COLO668 (cell line): ENCODE measurements at regions not wholly inside any gene's neighbourhood (a gene's known extent, or its start where the extent isn't known, plus 50 kb on each side); places are given as distances from the start of the nearest gene placed in this dataset.
A peak's percentile ranks its signal among the peaks of the same experiment; 100 is the strongest.

ENCODE experiments used
- DNase-seq: peaks from one replicate; lab custom pipeline; 2025; ENCODE audit not compliant: unreplicated experiment; lab: John Stamatoyannopoulos, UW

DNA sequence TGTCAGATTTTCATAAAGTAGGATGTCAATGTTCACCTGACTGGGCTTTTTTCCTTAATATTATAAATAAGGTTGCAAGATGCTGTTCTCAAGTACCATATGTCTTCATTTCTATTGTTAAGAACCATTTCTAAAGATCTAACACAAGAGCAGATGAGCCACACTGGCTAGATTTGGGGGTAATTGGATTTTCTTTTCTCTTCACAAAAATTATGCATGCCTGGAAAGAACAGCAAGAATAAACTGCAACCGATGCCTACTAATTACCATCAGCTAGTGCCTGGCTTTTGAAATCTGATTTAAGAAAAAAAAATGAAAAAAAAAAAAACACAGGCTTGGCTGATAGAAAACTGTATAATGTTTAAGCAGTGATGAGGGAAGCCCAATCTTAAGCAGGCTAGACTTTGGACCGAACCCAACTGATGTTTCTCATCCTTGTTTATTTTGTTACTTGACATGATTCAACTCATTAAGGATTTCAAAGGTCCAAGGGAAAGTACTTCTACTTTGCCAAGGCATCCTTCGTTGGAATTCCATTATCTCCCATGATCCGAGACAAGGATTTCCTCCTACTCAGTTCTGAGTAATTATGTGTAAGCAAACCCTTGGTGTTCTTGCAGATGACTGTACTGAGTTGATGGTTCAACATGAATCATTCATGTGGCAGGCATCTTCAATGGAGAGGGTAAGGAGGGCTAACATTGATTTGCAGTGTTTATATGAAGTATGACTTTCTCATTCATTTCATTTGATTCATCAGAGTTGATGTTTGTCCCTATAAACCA is 300.5 kb downstream of the SPRY2 start:
- DNase-seq = no peak

DNA sequence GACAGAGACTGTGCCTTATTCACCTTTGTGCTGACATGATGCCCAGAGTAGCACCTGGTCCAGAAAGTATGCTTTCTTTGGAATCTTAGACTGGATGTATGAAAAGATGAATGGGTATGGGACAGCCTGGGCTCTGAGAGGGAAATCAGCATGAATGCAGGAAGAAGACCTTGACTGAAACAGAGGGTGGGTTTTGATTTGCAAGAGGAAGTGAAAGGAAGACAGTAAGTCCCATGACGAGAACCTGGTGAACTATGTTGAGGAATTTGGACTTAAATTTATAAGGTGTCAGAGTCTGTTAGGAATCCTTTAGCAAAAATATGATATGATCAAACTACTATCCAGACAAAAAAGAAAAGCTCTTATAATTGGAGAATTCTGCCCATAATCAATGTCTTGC is 301.9 kb downstream of the SPRY2 start:
- DNase-seq = no peak

DNA sequence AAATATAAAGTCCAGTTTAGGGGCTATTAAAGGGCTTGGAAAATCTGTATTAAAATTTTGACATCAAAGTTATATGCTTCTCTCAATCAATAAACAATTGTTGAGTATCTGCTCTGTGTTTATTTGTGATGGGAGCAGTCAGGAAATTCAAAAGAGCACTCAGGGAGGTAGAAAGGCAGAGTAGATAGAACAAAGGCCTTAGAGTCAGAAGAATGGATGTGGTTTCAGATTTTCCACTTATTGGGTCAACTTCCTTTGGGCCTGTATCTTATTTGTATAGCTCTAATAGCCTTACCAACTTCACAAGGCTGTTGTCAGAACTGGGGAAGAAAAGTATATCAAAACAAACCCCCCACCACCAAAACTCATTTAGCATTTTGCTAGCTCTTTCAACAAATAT is 302.6 kb downstream of the SPRY2 start:
- no peak for DNase-seq

DNA sequence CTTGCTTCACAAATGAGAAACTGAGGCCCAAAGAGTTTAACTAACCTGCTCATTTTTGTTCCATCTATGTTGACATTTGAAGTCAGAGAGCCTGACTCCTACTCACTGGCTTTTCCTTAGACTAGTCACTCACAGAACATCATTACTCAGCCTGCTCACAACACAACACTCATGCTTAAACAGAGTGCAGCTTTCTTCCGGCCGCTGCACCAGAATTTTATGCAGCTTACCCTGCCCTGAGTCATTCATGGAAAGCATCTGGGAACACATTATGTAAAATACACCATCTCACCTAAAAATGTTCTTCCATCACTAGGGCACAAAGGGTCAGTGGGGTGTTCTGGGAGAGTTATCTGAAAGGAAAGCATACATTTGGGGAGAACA is 303.4 kb downstream of the SPRY2 start:
- no peak for DNase-seq

DNA sequence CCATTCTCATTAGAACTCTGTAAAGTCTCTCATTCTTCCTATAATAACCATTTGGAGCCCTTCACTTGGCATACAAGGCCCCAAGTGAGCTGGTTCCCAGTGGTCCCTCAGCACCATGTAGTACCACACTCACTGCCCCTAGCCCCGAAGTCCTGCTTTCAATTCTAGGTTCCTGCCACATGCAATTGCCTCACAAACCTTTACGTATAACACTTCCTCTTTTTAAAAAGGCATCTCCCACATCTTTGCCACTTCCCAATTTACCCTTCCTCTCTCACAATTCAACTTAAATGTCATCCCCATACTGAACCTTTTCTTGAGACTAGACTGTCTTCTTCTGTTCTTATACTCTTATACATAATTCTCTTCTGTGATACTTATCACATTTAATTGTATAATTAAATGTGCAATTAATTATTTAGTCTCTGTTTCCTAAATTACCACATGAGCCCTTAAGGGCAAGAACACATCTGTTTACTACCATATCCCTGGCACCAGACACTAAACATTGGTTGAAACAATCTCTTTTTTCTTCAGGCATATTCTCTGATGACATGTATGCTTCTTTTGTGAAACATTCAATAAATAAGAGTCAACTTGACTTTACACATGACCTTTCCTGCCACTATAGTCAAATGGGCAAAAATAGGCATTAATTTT is 304.0 kb downstream of the SPRY2 start:
- DNase-seq = no peak

DNA sequence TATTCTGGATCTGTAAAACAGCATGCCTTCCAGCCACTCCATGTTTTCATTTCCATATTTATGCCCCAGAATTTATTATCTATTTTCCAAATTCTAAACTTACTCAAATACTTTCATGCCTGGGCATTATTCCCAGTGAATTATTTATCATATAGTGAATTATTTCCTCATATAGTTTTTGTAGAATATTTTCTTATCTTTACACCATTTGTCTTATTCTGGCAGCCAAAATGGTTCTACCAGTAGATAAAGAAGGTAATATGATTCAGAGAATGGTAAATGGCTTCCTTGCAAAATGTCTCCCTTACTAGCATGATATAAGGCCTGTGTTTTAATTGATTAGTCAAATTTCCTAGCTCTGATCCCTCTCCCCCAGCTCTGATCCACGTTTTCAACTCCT is 305.8 kb downstream of the SPRY2 start:
- no peak for DNase-seq

DNA sequence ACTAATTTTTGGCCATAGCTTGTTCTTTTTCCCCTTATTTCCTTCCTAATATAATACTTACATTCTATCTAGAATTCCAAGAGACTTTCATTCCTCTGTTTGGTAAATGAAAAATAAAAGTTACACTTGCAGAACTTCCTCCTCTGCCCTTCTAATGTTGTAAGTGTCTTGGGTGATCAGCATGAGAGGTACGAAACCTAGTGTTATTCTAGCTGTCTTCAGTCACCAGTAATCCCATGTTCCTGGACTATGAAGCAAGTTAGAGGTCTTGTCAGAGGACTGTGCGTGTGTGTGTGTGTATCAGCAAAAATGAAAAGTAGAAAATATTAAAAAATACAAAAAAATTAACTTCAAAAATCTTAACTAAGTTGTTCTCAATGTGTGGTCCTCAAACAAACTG is 307.0 kb downstream of the SPRY2 start:
- no peak for DNase-seq

DNA sequence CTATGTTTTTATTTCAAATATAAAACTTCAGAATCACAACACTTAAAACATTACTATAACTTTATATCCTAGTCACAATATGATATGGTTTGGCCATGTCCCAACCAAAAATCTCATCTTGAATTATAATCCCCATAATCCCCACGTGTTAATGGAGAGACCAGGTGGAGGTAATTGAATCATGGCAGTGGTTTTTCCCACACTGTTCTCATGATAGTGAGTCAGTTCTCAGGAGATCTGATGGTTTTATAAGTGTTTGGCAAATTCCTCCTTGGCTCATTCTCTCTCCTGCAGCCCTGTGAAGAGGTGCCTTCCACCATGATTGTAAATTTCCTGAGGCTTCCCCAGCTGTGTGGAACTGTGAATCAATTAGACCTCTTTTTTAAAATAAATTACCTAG is 307.6 kb downstream of the SPRY2 start:
- DNase-seq = no peak

DNA sequence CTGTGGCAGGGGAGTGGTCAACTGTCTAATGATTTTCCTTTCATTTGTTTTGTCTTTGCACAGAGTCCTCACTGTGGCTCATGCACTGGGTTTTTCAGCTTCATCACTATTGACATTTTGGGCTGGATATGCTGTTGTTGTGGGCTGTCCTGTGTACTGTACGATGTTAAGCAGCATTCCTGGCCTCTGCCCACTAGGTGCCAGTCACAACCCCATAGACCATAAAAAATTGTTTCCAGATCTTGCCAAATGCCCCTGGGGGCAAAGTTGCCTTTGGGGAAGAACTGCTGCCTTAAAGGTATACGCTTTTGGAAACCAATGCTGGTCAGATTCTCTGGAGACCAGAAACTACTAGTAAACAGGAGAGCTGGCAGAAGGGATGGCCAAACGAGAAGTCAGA is 310.4 kb downstream of the SPRY2 start:
- peak; percentile 55 for DNase-seq

DNA sequence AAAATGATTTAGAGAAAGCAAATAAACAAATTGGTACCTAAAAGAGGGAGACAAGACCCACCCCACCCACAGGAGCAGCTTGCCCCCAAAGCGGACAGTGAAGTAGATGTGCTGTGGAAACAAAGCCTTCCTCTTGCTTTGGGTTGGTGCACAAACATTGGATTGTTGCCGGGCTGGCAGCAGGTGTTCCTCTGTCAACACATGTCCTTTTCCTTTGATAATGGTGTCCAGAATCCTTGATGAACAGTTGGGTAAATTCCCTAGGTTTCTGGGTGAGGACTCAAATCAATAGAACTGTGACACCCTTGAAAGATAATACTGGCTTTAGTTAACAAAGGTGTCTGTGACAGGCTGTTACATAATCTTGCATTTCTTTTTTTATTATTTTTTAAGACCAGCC is 311.8 kb downstream of the SPRY2 start:
- DNase-seq = peak; percentile 91

DNA sequence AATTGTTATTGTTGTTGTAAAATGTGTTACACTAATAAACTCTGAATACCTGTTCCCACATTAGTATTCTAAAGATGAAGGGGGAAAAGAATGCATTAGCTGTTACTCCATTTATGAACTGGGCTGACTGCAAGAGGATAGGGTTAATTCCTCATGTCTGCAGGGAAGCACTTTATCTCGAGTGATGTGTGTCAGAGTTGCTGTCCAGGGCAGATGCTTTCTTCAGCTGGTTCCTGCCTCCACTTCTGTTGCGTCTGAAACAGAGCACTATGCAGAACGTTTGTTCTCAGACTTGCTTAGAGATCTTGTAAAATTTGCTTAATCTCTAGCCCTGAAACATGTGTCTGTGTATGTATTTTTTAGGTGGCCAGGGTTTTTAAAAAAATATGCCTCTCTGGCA is 318.8 kb downstream of the SPRY2 start:
- DNase-seq = no peak

DNA sequence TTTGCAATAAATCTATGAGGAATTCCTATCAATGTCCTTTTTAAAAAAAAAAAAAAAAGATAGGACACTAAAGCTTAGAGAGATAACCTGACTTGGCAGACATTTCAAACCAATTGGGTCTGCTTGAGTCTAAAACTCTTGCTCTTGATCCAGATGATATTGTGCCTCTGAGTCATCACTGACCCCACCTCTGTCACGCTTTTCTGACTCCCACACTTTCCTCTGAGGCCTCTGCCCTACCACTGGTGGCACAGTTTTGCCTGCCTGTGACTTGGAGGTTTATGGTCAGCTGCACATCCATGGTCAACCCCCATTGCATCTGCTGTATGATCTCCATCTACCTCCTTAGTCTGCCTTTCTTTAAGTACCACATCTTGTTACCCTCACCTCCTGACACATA is 328.7 kb downstream of the SPRY2 start:
- no peak for DNase-seq

DNA sequence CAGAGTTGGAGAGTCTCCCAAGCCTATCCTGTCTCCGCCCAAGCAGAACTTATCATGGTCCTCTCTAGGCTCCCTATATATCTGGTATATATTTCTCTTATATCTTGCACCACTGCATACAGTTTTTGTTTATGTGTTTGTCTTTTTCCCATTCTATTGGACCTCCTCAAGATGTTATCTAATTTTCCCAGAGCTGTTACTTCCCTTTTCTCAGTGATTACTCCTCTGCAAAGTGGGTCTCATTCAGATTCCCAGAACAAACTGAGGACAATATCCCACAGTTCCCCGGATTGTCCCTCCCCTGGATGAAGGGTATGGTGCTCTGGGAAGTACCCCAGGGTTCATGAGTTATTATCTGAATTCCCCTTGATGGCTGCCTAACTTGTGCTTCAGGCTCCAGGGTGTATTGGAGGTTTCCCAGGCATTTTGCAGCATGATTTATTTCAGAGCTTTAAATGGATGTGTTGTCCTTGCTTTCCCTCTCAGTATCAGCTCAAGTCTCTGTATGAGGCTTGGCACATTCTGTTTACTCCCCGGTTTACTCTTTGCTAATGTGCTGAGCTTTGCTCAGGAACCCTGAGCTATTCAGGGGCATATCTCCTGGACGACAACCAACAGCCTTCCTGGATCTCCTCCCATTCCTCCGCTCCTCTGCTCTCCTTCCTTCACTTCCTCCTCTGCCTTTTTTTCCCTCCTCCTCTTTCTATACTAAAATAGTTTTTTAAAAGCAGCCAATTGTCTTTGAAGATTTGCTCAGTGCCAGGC is 329.3 kb downstream of the SPRY2 start:
- no peak for DNase-seq

DNA sequence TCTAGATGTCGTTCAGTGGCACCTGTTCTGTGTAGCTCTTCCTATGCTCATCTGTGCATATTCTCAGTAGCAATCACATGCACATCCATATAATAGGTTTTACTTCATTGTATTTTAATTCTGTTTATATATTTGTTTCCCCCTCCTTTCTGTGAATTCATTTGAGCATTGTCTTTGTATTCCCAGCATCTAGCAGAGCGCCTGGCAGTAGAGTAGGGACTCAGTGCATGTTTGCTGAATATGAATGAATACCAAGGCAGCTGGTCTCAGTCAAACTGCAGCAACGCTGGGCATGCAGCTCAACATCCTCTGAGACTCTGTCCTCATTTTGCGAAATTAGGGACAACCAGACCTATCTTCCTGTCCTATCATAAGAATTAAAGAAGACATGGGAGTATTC is 330.1 kb downstream of the SPRY2 start:
- DNase-seq = no peak

DNA sequence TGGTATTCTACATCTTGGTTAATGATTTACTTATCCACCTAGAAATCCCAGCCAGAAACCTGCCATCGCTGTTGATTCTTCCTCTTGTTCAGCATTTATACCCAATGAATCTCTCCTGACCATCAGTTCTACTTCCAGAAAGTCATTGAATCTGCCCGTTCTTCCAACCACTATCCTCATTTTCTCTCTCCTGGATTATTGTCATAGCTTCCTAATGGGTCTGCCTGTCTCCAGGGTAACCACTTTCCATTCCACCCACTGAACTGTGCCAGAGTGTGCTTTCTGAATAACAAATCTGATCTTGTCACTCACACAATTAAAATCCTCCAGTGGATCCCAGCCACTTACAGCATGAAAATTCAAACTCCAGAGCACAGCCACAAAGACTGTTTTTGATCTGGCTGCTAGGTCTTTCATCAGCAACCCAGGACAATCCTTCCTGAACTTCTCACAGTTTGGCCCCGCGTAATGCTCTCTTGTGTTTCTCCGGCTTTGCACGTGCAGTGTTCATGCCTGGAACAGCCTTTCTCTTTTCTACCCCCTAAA is 330.6 kb downstream of the SPRY2 start:
- peak; percentile 54 for DNase-seq

DNA sequence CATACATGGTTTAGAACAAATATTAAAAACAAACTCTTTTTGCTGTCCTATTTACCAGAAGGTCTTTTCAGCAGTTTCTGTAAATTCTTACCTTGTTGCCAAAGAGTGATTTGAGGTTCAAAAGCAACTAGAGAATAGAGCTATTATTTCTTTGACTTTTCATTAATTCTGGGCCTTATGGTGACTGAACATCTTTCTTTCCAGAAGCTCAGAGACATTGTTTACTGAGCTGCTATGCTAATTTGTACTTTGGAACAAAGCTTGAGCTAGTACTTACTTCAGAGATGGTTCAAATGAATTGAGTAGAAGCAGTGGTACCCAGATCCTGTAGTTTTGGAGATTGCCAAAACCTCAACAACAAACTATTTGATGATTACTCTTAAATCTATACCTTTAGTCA is 331.2 kb downstream of the SPRY2 start:
- DNase-seq = no peak

DNA sequence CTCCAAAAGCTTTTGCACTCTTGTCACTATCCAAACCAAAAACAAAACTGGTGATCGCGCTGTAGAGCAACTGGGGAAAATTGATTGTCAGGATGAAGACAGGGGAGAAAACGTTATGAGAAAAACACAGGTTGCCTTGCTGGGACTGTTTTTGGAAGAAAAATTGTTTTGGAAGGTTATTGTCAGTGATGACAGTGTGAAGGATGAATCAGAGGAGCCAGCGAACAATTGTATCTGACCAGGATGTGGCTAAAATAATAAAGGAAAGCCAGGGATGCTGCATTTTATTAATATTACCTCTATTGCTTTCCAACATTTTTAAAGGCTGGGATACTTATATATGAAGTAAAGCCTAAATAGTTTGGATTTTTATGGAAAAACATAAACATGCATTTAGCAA is 334.0 kb downstream of the SPRY2 start:
- no peak for DNase-seq

DNA sequence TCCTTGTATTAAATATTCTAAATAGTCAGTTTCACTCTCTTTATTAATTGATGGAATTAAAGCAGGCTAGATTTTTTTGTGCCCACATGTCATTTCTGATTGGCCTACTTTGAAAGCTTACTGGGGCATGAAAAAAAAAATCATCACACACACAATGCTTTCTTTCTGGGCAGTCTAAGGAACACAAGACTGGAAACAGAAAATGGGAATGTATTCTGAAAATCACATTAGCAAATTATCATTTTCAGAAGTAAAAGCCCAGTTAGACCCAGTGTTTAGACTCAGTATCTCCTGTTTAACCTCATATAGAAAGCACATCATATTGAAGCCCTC is 339.4 kb downstream of the SPRY2 start:
- no peak for DNase-seq

DNA sequence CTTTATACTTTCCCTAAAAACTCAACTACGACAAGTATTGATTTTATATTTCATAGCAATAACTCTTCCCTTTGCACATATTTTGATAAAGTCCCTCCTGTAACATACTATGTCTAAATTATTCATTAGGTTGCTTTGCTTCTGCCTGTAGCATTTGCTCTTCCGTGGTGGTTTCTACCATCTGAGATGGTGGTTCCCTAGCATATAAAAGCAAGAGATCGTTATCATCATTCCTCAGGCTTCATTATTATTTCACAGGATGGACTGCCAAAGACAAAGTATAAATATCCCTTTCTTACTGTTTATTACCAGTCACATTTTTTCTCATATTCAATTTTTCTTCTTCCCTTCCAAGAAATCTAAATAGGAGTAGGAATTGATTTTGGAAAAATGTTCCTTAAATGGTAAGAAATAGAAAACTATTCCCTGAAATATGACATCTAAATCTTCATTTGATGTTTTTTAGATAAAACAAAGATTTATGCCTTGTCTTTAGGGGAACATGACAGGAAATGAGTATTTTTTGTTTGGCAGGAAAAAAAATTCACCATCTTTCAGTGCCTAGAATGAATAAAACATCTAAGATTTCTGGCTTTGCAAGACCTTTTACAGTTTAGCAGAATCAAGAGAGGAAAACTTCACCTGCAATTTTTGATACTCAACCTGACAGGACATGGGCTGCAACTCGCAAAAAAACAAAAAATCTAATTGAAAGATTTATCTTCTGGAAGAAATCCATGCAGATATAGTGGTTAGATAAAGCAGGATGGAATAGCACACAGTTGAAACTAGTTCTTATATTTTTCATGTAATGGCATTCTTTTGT is 340.0 kb downstream of the SPRY2 start:
- DNase-seq = no peak

DNA sequence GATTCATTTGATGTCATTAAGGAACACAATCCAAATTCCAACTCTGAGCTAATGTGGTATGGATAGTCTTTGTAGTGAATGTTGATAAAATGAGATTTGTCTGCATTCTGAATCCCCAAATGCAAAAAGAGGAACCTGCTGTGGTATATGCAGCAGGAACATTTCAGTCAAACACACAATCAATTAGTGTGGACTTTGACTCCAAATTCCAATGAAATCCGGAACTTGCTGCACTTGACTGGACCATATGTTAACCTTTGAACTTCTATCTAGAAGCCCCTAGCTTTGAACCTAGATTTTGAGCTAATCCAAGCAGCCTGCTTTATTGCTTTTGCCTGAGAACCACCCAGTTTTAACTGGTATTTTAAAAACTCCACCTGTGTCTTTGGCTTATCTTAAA is 341.3 kb downstream of the SPRY2 start:
- no peak for DNase-seq

DNA sequence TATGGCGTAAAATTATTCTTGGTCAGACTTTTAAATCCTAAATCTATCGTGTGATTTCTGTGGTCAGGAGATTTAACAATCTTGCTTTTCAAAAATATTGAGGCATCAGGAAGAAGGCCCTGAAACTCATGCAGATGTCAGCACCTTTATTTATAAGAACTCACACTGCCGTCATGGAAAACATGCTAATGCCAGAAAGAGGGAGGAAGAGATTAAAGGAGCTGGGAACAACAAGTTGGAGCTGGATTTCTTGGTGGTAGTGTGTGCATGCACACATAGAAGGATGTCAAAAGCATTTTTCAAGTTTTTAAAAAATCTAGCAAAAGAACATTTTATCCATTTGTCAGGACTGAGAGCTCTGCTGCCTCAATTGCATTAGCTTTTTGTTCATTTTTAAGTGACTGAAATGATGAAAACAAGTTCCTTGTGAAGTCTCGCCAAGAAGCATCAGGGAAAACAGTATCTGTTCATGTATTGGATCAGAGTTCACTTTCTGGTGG is 342.5 kb downstream of the SPRY2 start:
- no peak for DNase-seq
